Thymus (tissue), 11 donors: ENCODE measurements at regions not wholly inside any gene's neighbourhood (a gene's known extent, or its start where the extent isn't known, plus 50 kb on each side); places are given as distances from the start of the nearest gene placed in this dataset.

ENCODE experiments used
- DNase-seq, 9 donors: peaks; one replicate each; pipeline ENCODE4 v3.0.0-alpha.2; 2013; ENCODE audit warnings: low spot score in 9 of 9, low read depth in 6 of 9, missing footprints in 1 of 9
- H3K27ac ChIP-seq, 2 donors: one replicate each; pipeline ENCODE4 v1.5.1; 2013; ENCODE audit warnings: control low read depth in 1 of 2, low read depth in 1 of 2, low read length in 1 of 2, mild to moderate bottlenecking in 1 of 2, moderate library complexity in 1 of 2
- H3K27me3 ChIP-seq, 2 donors: one replicate each; pipeline ENCODE4 v1.5.1; 2013; ENCODE audit warnings: low read length in 1 of 2; ENCODE audit not compliant: control insufficient read depth in 2 of 2, insufficient read depth in 1 of 2
- H3K36me3 ChIP-seq, 2 donors: one replicate each; pipeline ENCODE4 v1.5.1; 2013; ENCODE audit warnings: low read length in 1 of 2, mild to moderate bottlenecking in 1 of 2, moderate library complexity in 1 of 2; ENCODE audit not compliant: control insufficient read depth in 2 of 2, insufficient read depth in 2 of 2
- H3K4me1 ChIP-seq, 2 donors: one replicate each; pipeline ENCODE4 v1.5.1; 2013; ENCODE audit warnings: low read length in 2 of 2; ENCODE audit not compliant: control insufficient read depth in 2 of 2, insufficient read depth in 2 of 2
- H3K4me3 ChIP-seq, 2 donors: one replicate each; pipeline ENCODE4 v1.5.1; 2013; ENCODE audit warnings: low read length in 2 of 2, control low read depth in 1 of 2, mild to moderate bottlenecking in 1 of 2
- H3K9me3 ChIP-seq, 2 donors: one replicate each; pipeline ENCODE4 v1.5.1; 2013; ENCODE audit warnings: low read length in 1 of 2, mild to moderate bottlenecking in 1 of 2; ENCODE audit not compliant: control insufficient read depth in 2 of 2, insufficient read depth in 1 of 2
- WGBS: extraction: QIAGEN DNeasy Blood & Tissue Kit; methylation state at CpG from one replicate; pipeline ENCODE4 v1.1.7; 2013; 5-methylcytosine and 5-hydroxymethylcytosine counted together
- donor health status: healthy.

GRCh38 chr5:113989278-113989912 lies 372.5 kb upstream of the KCNN2 start:
- Histone ChIP-seq H3K4me3 (no peak overlapping the region), H3K36me3 (no peaks in the 10 kb centered on the region), H3K9me3 (no peaks in the 10 kb centered on the region), H3K27me3 (no peaks in the 10 kb centered on the region), H3K4me1 (no peaks in the 10 kb centered on the region), H3K27ac (no peak overlapping the region)
- WGBS, result 93% methylated on average over 6 of the region's 6 CpGs
- DNase-seq, result no peak

GRCh38 chr5:113989913-113990305 lies 372.0 kb upstream of the KCNN2 start:
- H3K36me3 ChIP-seq, result no peaks in the 10 kb centered on the region
- H3K4me1 ChIP-seq, result no peaks in the 10 kb centered on the region
- no peak overlapping the region for H3K4me3 ChIP-seq
- H3K27me3 ChIP-seq, result no peaks in the 10 kb centered on the region
- no peaks in the 10 kb centered on the region for H3K9me3 ChIP-seq
- no peak for DNase-seq
- no peak overlapping the region for H3K27ac ChIP-seq

DNA sequence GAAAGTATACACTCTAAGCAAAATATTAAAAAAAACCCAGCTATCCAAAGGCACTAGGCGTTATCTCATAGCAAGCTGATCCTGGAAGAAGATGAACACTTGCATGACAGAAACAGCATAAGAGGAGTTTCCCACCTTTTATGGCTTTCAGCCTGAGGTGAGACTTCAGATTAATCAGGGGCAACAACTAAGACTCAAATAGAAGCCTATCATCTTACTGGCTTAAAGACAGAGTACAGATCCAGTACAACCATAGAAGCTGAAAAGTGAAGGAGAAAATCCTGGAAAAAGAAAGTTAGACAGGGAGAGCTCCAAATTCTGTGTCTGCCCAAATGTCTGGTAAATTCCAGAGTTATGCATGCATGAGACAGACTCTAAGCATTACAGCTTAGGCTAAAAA lies 360.8 kb upstream of the KCNN2 start:
- Histone ChIP-seq H3K36me3 (no peaks in the 10 kb centered on the region), H3K27ac (no peak overlapping the region), H3K9me3 (no peaks in the 10 kb centered on the region), H3K4me1 (no peaks in the 10 kb centered on the region), H3K27me3 (no peaks in the 10 kb centered on the region), H3K4me3 (no peak overlapping the region)
- 50% methylated on average over 1 of the region's 1 CpG for WGBS
- no peak for DNase-seq

DNA sequence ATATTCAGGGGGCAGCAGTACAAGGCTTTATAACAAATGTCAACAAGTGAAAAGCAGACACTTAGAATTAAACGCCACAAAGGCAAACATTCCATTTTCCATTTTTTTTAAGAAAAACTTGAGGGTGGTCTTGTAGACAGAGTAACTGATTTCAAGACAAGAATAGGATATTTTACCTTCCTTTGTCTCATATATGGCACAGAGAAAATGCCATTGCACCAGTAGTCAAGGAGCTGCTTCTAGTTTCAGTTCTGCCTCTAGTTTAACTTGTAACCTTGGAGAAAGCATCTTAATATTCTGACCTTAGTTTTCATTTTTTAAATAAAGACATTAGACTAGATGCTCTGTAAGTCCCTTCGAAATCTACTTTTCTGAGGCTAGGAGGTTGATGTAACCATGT lies 355.3 kb upstream of the KCNN2 start:
- Histone ChIP-seq H3K9me3 (no peaks in the 10 kb centered on the region), H3K27ac (no peak overlapping the region), H3K27me3 (no peaks in the 10 kb centered on the region), H3K36me3 (no peaks in the 10 kb centered on the region), H3K4me1 (no peaks in the 10 kb centered on the region), H3K4me3 (no peak overlapping the region)
- DNase-seq, result no peak
- WGBS, result 65% methylated on average over 2 of the region's 2 CpGs

GRCh38 chr5:114007678-114008077 lies 354.2 kb upstream of the KCNN2 start:
- H3K9me3 ChIP-seq, result no peaks in the 10 kb centered on the region
- no peak for DNase-seq
- no peaks in the 10 kb centered on the region for H3K36me3 ChIP-seq
- H3K27ac ChIP-seq, result no peak overlapping the region
- H3K4me1 ChIP-seq, result no peaks in the 10 kb centered on the region
- no peak overlapping the region for H3K4me3 ChIP-seq
- no peaks in the 10 kb centered on the region for H3K27me3 ChIP-seq
- WGBS, result 82% methylated on average over 5 of the region's 5 CpGs

DNA sequence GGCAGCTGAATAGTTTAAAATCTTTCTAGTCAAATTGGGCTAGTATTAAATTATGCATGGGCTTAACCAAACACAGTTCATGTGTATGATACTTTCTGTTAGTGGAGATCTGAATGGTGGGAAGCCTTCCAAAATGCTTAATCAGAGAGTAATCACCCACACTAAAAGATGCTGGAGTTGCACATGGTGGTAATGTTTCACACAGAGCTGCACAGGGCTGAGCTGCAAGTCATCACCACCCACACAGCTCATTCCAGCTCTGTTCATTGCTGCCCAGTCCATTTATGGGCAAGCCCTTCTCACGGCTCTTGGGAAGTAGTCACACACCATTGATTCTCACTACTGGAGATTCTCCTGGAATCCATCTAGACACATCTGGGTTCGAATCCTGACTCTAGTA lies 351.5 kb upstream of the KCNN2 start:
- no peak overlapping the region for H3K4me3 ChIP-seq
- H3K36me3 ChIP-seq, result no peaks in the 10 kb centered on the region
- WGBS, result 84% methylated on average over 2 of the region's 2 CpGs
- H3K4me1 ChIP-seq, result no peaks in the 10 kb centered on the region
- H3K27ac ChIP-seq, result no peak overlapping the region
- H3K27me3 ChIP-seq, result no peaks in the 10 kb centered on the region
- no peaks in the 10 kb centered on the region for H3K9me3 ChIP-seq
- DNase-seq, result no peak

- Histone ChIP-seq H3K4me1 (no peaks in the 10 kb centered on the region), H3K9me3 (peaks cover 0 to 7% of the 10 kb centered on the region in 2 donors), H3K27ac (no peak overlapping the region), H3K36me3 (no peaks in the 10 kb centered on the region), H3K4me3 (no peak overlapping the region), H3K27me3 (no peaks in the 10 kb centered on the region)
- 71% methylated on average over 4 of the region's 4 CpGs for WGBS
- DNase-seq, result no peak
Measured at GRCh38 chr5:114018186-114018585, 343.7 kb upstream of the KCNN2 start.

DNA sequence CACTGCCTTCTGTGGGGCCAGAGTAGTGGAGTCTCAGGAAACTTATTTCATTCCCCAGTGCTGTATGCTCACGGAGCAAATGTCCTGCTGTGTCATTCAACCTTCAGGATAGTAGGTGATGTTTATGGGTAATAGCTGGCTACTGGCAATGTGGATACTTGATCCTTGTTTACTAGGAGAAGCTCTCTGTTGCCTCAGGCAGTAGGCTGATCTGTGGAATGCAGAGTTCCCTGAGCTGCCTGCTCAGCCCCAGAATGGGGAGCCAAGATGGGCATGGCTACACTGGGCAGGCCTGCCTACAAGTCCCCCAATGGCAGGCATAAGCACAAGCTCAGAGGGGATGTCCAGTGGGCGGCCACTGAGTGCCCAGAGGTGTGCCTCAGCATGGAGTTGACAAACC lies 323.1 kb upstream of the KCNN2 start:
- Histone ChIP-seq H3K36me3 (no peaks in the 10 kb centered on the region), H3K9me3 (peaks cover 0 to 9% of the 10 kb centered on the region in 2 donors), H3K4me1 (no peaks in the 10 kb centered on the region), H3K27me3 (no peaks in the 10 kb centered on the region), H3K4me3 (no peak overlapping the region), H3K27ac (no peak overlapping the region)
- no peak for DNase-seq
- WGBS, result 89% methylated on average over 2 of the region's 2 CpGs

- Histone ChIP-seq H3K4me1 (no peaks in the 10 kb centered on the region), H3K36me3 (no peaks in the 10 kb centered on the region), H3K27me3 (peaks cover 11 to 16% of the 10 kb centered on the region in 2 donors), H3K4me3 (no peak overlapping the region), H3K9me3 (no peaks in the 10 kb centered on the region), H3K27ac (no peak overlapping the region)
- WGBS, result 74% methylated on average over 2 of the region's 2 CpGs
- no peak for DNase-seq
Measured at GRCh38 chr5:114050087-114050486, 311.8 kb upstream of the KCNN2 start.

DNA sequence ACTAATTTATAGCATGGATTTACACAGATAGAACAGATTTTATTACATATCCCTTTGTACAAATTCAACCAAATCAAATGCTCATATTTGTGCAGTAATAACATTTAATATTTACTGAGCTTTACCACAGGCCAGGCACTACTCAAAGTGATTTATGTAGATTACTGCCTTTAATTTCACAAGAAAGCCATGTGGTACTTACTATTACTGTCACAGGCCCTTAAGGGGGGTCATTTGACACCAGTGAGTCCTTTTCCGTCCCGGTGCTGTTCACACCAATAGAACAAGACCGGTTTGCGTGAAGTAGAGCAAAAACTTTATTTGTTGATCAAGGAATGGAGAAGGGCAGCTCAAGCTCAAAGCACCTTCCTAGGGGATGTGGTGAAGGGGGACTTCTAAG lies 308.5 kb upstream of the KCNN2 start:
- no peaks in the 10 kb centered on the region for H3K9me3 ChIP-seq
- peaks cover 26 to 40% of the 10 kb centered on the region in 2 donors for H3K27me3 ChIP-seq
- DNase-seq, result no peak
- WGBS, result 69% methylated on average over 4 of the region's 4 CpGs
- H3K36me3 ChIP-seq, result no peaks in the 10 kb centered on the region
- no peak overlapping the region for H3K4me3 ChIP-seq
- H3K27ac ChIP-seq, result no peak overlapping the region
- no peaks in the 10 kb centered on the region for H3K4me1 ChIP-seq
